Stimulated activated CD8-positive, alpha-beta memory T cell treated with anti-CD3 and anti-CD28 coated beads, Interleukin-12 subunit alpha, Interleukin-12 subunit beta, amount 100 ng/mL, for 1 hour (primary cell): ENCODE measurements at regions not wholly inside any gene's neighbourhood (a gene's known extent, or its start where the extent isn't known, plus 50 kb on each side); places are given as distances from the start of the nearest gene placed in this dataset.
"Not testable (repeated sequence)": the region's sequence is repeated elsewhere in the genome, so short reads cannot be mapped to it uniquely, and the experiment has no call there.

Source experiments
- DNase-seq: peaks from one replicate; pipeline ENCODE4 v3.0.0-alpha.2; 2020; ENCODE audit warnings: low read depth

DNA sequence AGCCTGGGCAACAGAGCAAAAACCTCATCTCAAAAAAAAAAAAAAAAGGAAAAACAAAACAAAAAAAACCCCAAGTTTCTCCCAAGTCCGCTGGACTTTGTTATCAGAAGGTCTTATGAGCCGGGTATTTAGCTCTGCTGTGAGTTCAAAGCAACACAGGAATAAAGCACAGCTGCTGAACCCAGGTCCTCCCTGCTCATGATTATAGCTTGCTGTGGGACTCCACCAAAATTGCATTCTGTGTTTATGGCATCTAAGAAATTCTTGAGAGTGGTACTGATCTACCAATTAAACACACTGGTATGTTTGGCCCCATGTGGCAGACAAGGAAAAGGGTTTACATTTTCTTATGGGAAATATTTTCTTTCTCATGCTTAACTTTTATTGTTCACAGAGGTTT is 93.6 kb upstream of the NEDD9 start:
- DNase-seq, result no peak

DNA sequence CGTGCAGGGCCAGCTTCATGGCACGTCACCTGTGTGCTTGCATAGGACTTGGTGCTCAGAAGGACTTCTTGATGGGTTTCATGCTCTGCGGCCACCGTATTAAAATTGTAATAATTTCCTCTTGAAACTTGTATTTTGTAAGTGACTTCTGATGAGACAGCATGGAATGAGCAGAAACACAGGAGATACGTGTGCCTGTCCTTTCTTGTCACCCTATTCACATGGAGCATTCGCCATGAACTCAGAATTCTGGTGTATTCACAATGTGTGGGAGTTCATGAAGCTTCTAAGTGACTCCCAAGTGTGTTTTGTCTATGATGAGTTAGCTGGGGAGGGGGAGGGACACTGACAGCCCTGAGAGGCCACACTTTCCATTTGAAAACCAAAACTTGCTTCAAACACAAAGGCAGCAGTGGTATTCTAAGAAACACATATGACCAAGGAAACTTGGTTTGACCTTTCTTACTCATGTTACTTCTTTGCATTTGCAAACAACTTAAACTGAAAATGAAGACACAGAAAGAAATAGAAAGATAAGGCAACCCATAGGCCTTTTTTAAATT is 92.1 kb upstream of the NEDD9 start:
- DNase-seq, result no peak

DNA sequence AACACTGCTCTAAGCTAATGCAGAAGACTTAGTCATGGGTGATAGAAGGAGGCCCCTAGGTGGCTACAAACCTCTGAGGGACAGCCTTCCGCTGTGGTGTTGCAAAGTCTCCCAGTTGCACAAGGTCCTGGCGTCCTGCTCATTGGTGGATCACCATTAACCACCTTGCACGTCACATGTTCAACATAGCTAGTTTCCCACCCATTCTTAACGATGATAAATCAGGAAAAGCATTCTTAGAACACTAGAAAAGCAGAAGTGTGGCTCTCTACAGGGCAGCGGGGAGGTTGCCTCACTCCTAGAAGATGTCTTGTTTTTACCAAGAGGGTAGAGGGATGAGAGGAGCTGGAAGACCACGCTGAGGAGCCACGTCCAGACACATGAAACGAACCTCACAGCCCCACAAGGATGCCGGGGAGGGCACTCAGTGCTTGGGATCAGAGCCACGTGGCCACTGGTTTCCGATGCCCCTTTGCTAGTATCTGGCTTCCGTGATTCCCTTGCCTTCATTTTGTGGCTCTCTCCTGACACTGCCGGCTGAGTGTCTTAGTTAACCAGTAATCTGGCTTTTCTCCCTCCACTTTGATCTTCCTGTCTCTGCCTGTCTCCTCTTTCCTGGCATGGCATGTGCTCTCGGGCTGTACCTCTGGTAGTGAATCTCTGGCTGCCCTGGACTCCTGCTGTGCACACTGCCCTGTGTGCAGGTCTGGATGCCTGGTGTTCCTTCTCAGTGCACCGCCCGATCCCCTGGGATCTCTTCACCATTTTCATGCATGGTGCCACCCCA is 91.4 kb upstream of the NEDD9 start:
- DNase-seq, result no peak

DNA sequence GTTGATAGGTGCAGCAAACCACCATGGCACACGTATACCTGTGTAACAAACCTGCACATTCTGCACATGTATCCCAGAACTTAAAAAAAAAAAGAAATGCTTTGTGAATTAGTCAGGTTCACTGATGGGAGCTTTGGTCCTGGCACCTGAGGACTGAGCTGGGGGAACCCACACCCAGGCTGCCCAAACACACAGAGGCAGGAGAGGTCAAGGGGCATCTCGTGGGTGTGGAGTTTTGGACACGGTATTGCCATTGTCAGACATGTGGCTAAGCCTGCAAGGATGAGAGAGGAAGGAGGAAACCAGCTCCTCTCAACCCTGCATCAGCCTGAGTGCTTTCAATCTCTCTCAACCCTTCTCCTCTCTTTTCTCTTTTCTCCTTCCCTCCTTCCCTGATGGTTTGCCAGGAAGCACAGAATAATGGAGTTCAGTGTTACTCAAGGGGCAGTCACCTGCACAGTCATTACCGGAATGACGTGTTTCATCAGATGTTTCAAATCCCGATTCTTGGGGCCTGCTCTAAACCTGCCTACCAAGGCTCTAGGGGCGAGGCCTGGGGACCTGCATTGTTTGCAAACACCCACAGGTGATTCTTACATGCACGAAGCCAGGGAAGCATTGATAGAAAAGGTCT is 89.9 kb upstream of the NEDD9 start:
- no peak for DNase-seq

DNA sequence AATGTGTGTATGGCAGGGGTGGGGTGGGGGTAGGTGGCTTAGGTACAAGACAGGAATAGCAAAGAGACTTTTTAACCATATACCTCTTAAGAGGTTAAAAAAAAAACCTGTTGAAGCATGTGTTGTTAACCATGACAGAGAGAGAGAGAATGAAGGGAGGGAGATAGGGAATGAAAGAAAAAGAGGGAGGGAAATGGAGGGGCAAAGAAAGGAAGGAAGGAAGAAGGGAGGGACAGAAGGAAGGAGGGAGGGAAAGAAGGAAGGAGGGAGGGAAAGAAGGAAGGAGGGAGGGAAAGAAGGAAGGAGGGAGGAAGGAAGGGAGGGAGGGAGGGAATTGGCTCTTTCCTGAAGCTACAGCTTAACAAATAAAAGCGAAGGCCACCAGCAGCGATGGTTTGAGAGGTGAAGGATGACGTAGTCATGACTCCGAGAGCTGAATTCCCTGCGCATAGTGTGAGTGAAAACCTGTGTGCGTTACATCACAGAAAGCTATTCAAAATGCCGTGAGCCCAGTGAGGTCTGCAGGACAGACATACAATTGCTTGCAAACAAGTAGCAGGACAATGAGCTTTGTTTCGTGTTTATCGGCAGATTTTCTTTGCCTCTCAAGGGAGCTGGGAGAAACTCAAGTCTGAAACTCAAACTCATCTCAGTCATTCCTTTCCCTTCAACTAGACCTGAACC is 88.6 kb upstream of the NEDD9 start:
- DNase-seq, result no peak

DNA sequence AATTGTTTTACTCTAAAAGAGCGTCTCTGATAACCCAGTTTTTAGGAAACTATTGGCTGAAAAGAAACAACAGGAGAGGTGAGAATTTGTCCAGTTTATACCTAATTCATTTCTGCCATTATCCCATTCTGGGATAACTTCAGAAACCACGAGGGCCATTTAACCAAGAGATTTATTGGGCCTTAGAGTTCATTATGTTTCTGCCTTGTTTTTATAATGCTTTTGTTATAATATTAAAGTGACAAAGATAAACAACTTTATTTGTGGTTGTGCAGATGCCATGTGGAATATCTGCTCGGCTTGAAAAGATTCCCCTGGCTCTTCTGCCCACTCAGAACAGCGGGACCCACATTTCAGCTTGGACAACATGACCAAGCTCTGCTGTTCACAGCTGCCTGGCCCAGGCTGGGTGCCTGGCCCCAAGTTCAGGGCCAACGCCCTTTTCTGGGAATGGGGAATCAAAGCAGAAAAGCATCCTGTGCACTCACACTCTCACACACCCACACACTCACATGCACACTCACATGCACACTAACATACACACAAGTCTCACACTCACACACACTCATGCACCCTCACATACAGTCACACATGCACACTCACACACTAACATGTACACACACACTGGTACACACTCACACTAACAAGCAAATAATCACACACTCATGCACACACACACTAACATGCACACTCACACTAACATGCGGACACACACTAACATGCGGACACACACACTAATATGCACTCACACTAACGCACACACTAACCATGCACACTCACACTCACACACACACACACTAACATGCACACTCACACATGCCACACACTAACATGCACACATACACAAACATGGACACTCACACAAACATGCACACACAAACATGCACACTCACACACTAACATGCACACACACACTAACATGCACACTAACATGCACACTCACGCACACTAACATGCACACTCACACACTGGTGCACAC is 86.7 kb upstream of the NEDD9 start:
- DNase-seq, result no peak

DNA sequence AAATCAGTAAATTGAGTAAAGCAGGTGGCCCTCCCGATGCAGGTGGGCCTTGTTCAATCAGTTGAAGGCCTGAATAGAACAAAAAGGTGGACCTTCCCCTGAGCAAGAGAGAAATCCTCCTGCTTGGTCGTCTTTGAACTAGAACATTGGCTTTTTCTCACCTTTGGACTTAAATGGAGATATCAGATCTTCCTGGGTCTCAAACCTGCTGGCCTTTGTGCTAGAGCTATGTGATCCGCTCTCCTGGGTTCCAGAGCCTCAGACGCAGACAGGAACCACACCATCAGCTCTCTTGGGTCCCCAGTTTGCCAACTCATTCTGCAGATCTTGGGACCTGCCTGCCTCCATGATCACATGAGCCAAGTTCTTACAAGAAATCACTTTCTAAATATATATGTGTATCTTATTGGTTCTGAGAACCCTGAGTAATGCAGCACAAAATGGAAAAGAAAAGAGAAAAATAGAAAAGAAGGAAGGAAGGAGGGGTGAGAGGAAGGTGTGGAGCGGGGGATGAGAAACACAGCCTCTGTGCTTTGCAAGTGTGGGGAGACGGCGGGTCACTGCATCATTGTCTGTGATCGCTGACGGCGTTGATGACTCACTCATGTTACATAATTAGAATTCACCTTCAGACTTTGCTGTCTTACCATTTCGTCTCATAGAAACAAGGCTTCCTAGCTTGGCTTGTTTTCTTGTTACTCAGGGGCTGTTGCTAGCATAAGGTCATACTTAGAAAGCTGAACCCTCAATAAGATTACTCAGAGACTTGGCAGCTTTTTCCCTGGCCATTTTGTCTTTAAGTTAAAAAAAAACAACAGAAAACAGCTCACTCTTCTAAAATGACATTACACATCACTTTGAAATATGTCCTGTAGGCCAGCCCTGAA is 85.7 kb upstream of the NEDD9 start:
- DNase-seq, result peak; percentile 39

DNA sequence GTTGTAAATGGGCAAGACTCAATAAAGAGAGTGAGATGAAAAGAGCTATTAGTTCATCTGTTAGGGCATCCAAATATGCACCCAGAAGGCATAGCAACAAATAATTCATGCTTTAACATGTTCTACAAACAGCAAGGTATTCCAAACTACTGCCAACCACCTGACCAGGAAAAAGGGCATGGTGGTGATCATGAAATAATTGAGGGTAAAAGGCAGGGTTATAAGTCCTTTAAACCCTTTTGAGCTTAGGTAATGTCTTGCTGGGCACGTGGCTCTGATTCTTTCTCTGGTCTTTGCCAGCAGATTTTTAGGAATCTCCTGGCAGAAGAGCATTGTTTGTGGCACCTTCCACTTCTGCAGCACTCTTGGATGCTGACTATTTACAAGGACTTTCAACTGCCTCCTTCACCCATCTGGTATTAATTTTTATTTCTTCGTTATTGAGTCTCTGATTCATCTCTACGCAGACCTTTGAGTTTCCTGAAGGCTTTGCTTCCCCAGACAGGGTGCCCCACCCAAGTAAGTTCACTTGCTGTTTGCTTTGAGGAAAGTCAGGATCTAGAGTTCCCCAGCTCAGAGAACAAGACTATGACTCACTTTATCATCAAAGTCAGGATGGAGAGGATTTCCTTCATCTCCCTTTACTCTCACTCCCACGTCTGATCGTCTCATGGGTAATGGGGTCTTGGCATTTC is 83.4 kb upstream of the NEDD9 start:
- no peak for DNase-seq

DNA sequence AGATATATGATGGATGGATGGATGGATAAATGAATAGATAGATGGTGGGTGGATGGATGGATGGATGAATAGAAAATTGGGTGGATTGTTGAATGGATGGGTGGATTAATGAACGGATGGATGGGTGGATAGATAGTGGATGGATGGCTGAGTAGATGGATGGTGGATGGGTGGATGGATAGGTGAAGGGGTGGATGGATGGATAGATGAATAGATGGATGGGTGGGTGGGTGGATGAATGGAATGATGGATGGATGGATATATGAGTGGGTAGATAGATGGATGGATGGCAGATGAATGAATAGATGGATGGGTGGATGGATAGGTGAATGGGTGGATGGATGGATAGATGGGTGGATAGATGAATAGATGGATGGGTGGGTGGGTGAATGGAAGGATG is 80.7 kb upstream of the NEDD9 start:
- DNase-seq, result no peak

DNA sequence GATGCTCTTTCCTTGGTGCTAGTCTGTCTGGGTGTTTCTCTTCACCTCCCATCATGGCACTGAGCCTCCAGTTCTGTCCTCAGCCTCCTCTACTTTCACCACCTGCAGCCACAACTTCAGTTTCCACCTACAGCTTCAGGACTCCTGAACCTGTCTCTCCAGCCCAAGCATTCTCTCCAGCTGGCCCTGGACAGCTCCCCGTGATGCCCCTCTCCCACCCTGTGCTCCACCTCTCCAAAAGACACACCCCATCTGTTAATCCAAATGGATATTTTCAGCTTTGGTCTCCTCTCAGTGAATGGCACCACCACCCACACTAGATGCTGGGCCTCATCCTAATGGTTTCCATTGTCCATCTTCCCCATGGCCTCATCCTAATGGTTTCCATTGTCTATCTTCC is 79.5 kb upstream of the NEDD9 start:
- no peak for DNase-seq

DNA sequence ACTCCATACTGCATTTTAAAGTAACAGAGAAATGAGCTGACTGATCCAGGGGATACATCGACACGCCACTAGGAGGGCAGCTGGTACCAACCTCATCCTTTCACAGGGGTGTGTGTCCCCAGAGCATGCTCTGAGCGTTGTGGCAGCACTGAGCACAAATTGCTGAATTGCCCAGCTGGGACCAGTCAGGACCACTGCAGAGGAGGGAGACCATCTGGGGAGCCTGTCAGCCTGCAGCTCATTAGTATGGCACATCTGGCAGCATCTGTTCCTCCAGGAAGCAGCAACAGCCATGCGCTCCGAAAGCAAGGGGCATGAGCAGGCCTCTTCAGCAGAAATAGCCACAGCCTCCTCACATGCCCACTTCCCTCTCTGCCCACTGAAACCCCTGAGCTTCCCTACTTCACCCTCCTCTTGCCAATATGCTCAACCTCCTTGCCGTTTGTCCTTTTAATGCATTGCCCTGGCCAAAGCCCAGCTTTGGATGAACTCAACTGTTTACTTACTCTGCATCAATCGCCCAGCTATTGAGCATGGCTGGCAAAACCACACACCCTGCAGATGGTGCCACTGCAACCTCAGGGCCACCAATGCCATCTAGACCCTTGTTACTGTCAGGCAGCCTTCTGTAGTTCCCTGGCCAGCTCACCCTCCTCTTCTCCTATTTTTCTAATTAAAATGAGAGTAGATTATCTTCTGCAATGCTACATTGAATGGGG is 77.6 kb upstream of the NEDD9 start:
- DNase-seq, result no peak

DNA sequence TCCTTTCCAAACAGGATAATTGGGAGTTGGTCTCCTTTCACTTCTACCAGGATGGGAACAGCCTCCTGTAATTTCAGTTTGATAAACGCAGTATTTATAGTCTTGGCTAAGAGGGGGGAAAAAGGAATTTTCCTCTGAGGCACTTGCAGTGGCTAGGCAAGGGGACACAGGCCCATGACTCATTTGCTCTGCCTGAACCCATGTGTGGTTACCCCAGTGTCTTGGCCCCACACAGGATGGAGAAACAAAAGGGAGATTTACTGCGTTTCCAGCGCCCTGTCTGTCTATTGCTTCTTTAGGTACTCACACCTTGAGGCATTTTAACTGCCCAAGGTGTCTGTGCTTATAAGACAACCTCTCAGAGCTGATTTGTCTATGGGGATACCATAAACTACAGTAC is 74.8 kb upstream of the NEDD9 start:
- no peak for DNase-seq

DNA sequence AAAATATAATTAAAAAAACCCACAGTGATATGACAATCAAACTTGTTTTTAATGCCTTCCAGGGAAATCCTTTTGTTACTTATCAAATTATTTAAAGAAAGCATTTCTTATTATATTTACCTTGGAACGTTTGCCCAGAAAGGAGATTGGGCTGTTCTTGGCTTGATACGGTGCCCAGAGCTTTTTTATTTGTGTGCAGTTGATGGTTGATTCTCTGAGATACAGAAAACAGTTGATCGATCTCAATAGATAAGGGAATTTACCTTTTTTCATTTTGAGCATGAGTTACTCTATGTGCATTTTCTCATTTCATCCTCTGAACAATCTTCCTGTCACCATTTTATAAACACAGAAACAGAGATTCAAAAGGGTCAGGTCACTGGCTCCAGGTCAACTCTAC is 72.5 kb upstream of the NEDD9 start:
- no peak for DNase-seq

DNA sequence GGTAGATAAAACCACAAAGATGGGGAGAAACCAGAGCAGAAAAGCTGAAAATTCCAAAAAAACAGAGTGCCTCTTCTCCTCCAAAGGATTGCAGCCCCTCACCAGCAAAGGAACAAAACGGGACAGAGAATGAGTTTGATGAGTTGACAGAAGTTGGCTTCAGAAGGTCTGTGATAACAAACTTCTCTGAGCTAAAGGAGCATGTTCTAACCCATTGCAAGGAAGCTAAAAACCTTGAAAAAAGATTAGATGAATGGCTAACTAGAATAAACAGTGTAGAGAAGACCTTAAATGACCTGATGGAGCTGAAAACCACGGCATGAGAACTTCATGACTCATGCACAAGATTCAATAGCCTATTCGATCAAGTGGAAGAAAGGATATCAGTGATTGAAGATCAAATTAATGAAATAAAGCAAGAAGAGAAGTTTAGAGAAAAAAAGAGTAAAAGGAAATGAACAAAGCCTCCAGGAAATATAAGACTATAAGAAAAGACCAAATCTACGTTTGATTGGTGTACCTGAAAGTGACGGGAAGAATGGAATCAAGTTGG is 67.5 kb upstream of the NEDD9 start:
- not testable (repeated sequence) for DNase-seq

DNA sequence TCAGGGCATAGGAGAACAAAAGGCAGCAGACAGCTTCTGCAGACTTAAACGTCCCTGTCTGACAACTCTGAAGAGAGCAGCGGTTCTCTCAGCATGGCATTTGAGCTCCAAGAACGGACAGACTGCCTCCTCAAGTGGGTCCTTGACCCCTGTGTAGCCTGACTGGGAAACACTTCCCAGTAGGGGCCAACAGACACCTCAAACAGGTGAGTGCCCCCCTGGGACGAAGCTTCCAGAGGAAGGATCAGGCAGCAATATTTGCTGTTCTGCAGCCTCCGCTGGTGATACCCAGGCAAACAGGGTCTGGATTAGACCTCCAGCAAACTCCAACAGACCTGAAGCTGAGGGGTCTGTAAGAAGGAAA is 66.9 kb upstream of the NEDD9 start:
- DNase-seq, result not testable (repeated sequence)

DNA sequence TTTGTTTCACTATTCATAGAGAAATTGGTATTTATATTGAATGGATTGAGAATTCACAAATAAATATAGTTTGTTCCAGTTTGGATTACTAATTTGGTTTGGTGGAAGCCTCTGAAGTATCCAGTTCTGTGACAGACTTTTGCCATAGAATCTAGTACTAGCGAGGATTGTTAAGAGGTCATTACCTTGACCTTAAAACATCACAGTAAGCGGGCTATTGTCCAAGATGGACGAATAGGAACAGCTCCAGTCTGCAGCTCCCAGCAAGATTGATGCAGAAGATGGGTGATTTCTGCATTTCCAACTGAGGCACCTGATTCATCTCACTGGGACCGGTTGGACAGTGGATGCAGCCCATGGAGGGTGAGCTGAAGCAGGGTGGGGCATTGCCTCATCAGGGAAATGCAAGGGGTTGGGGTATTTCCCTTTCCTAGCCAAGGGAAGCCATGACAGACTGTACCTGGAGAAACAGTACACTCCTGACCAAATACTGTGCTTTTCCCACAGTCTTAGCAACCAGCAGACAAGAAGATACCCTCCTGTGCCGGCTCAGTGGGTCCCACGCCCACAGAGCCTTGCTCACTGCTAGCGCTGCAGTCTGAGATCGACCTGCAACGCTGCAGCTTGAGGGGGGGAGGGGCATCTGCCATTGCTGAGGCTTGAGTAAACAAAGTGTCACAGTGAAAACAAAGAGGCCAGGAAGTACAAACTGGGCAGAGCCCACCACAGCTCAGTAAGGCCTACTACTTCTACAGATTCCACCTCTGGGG is 66.4 kb upstream of the NEDD9 start:
- DNase-seq, result no peak

DNA sequence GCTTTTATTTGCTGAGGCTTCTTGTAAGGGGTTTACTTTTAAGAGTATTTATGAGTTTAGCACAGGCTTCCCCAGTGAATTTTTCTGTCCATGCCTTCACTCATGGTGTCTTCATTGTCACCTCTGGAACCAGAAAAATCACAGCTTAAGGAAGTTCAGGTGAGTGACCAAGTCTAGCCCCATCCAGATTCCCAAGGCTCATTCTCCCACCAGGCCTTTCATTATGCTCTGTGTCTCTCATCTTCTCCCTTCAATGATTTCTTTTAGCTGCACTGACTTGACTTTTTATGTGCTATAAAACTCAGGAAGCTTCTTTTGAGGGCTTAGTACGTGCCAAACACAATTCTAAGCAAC is 64.9 kb upstream of the NEDD9 start:
- DNase-seq, result no peak
